HG03159 (cell line): ENCODE measurements at regions not wholly inside any gene's neighbourhood (a gene's known extent, or its start where the extent isn't known, plus 50 kb on each side); places are given as distances from the start of the nearest gene placed in this dataset.
"Not testable (repeated sequence)": the region's sequence is repeated elsewhere in the genome, so short reads cannot be mapped to it uniquely, and the experiment has no call there.

Source experiments
- ATAC-seq: cut with Tn5 transposase; IDR thresholded peaks from one replicate; pipeline ENCODE4 v1.9.1; 2021; ENCODE audit warnings: mild to moderate bottlenecking, moderate library complexity; ENCODE audit not compliant: unreplicated experiment

GRCh38 chr3:15982667-15983196 is 185.0 kb upstream of the ANKRD28 start:
- ATAC-seq, result no peak

GRCh38 chr3:15983232-15983631 is 185.5 kb upstream of the ANKRD28 start:
- ATAC-seq, result no peak

- no peak for ATAC-seq
These were observed 185.9 kb upstream of the ANKRD28 start for GRCh38 chr3:15983693-15984092.

GRCh38 chr3:15989419-15989818 is 185.1 kb upstream of the GALNT15 start:
- no peak for ATAC-seq

- not testable (repeated sequence) for ATAC-seq
These were observed 180.8 kb upstream of the GALNT15 start for GRCh38 chr3:15993660-15994059.

- ATAC-seq, result not testable (repeated sequence)
These were observed 178.0 kb upstream of the GALNT15 start for GRCh38 chr3:15996496-15996895.

- no peak for ATAC-seq
These were observed 177.1 kb upstream of the GALNT15 start for GRCh38 chr3:15997274-15997943.

GRCh38 chr3:15998911-15999310 is 175.6 kb upstream of the GALNT15 start:
- ATAC-seq, result no peak

- ATAC-seq, result no peak
These were observed 169.7 kb upstream of the GALNT15 start for GRCh38 chr3:16004812-16005211.

GRCh38 chr3:16011376-16011775 is 163.1 kb upstream of the GALNT15 start:
- ATAC-seq, result no peak

GRCh38 chr3:16012086-16012485 is 162.4 kb upstream of the GALNT15 start:
- no peak for ATAC-seq

- no peak for ATAC-seq
These were observed 160.9 kb upstream of the GALNT15 start for GRCh38 chr3:16013568-16013967.

GRCh38 chr3:16021801-16022200 is 152.7 kb upstream of the GALNT15 start:
- ATAC-seq, result not testable (repeated sequence)

- not testable (repeated sequence) for ATAC-seq
These were observed 150.6 kb upstream of the GALNT15 start for GRCh38 chr3:16023881-16024280.

- ATAC-seq, result no peak
These were observed 149.9 kb upstream of the GALNT15 start for GRCh38 chr3:16024548-16024947.

GRCh38 chr3:16026753-16027152 is 147.7 kb upstream of the GALNT15 start:
- ATAC-seq, result no peak

GRCh38 chr3:16028604-16029003 is 145.9 kb upstream of the GALNT15 start:
- ATAC-seq, result no peak

- no peak for ATAC-seq
These were observed 144.1 kb upstream of the GALNT15 start for GRCh38 chr3:16030342-16030741.

- ATAC-seq, result no peak
These were observed 143.0 kb upstream of the GALNT15 start for GRCh38 chr3:16031434-16031833.

- ATAC-seq, result no peak
These were observed 140.4 kb upstream of the GALNT15 start for GRCh38 chr3:16033889-16034687.

GRCh38 chr3:16040991-16041390 is 133.5 kb upstream of the GALNT15 start:
- no peak for ATAC-seq
